GM23248 (cell line): ENCODE measurements at regions not wholly inside any gene's neighbourhood (a gene's known extent, or its start where the extent isn't known, plus 50 kb on each side); places are given as distances from the start of the nearest gene placed in this dataset.

Experiments
- DNase-seq: peaks from one replicate; pipeline ENCODE4 v3.0.0-alpha.2; 2015
- H2AFZ ChIP-seq: fragments of 200-600 bp; sonication (generic); 2 replicates; pipeline ENCODE4 v1.6.1; 2016; ENCODE audit warnings: antibody characterized with exemption
- H3F3A ChIP-seq: fragments of 200-600 bp; sonication (generic); 2 replicates; pipeline ENCODE4 v1.6.1; 2016; ENCODE audit warnings: mild to moderate bottlenecking, antibody characterized with exemption, mixed run types; ENCODE audit not compliant: insufficient read depth
- H3K27ac ChIP-seq: fragments of 200-600 bp; sonication (generic); 2 replicates; pipeline ENCODE4 v1.5.1; 2016; ENCODE audit warnings: mild to moderate bottlenecking
- H3K27me3 ChIP-seq: fragments of 200-600 bp; sonication (generic); replicated peaks from 2 replicates; pipeline ENCODE4 v1.6.1; 2016; ENCODE audit warnings: mild to moderate bottlenecking; ENCODE audit not compliant: insufficient read depth
- H3K36me3 ChIP-seq: fragments of 200-600 bp; sonication (generic); 2 replicates; pipeline ENCODE4 v1.6.1; 2016; ENCODE audit warnings: low read depth, mild to moderate bottlenecking
- H3K4me1 ChIP-seq: fragments of 200-600 bp; sonication (generic); 2 replicates; pipeline ENCODE4 v1.6.1; 2016; ENCODE audit warnings: mild to moderate bottlenecking; ENCODE audit not compliant: insufficient read depth
- H3K4me2 ChIP-seq: fragments of 200-600 bp; sonication (generic); one replicate; pipeline ENCODE4 v1.6.1; 2016; ENCODE audit warnings: mild to moderate bottlenecking; ENCODE audit not compliant: unreplicated experiment
- H3K4me3 ChIP-seq: fragments of 200-600 bp; sonication (generic); 2 replicates; pipeline ENCODE4 v1.5.1; 2016; ENCODE audit warnings: mild to moderate bottlenecking
- H3K79me2 ChIP-seq: fragments of 200-600 bp; sonication (generic); 2 replicates; pipeline ENCODE4 v1.6.1; 2016; ENCODE audit warnings: mild to moderate bottlenecking; ENCODE audit not compliant: insufficient read depth
- H3K9ac ChIP-seq: fragments of 200-600 bp; sonication (generic); 2 replicates; pipeline ENCODE4 v1.6.1; 2016; ENCODE audit warnings: mild to moderate bottlenecking
- H3K9me2 ChIP-seq: fragments of 200-600 bp; sonication (generic); 2 replicates; pipeline ENCODE4 v1.6.1; 2016; ENCODE audit warnings: mixed run types, mild to moderate bottlenecking, moderate library complexity; ENCODE audit not compliant: insufficient read depth
- H3K9me3 ChIP-seq: fragments of 200-600 bp; sonication (generic); one replicate; pipeline ENCODE4 v1.6.1; 2017; ENCODE audit warnings: low read depth
- H4K20me1 ChIP-seq: fragments of 200-600 bp; sonication (generic); 2 replicates; pipeline ENCODE4 v1.6.0; 2016; ENCODE audit not compliant: insufficient read depth
- EZH2 ChIP-seq: fragments of 200-600 bp; sonication (generic); IDR thresholded peaks from 2 replicates; pipeline ENCODE4 v1.6.1; 2018; ENCODE audit warnings: antibody characterized with exemption, mild to moderate bottlenecking; ENCODE audit not compliant: insufficient read depth, poor library complexity, severe bottlenecking
- EZH2phosphoT487 ChIP-seq: fragments of 200-600 bp; sonication (generic); IDR thresholded peaks from 2 replicates; pipeline ENCODE4 v1.6.1; 2018; ENCODE audit warnings: antibody characterized with exemption, moderate library complexity, mild to moderate bottlenecking, low read depth; ENCODE audit not compliant: insufficient read depth
- WGBS, 2 experiments: methylation state at CpG; one replicate each; pipeline ENCODE4 v1.1.6; 2015 to 2017; ENCODE audit warnings: low lambda C conversion rate in 2 of 2, low coverage in 1 of 2; ENCODE audit errors: missing lambda C conversion rate in 2 of 2; 5-methylcytosine and 5-hydroxymethylcytosine counted together
- in situ Hi-C: fragments of 300-500 bp; cut with MboI; formaldehyde crosslinking; loops from 2 replicates; pipeline ENCODE4 v1.15.0; 2020

DNA sequence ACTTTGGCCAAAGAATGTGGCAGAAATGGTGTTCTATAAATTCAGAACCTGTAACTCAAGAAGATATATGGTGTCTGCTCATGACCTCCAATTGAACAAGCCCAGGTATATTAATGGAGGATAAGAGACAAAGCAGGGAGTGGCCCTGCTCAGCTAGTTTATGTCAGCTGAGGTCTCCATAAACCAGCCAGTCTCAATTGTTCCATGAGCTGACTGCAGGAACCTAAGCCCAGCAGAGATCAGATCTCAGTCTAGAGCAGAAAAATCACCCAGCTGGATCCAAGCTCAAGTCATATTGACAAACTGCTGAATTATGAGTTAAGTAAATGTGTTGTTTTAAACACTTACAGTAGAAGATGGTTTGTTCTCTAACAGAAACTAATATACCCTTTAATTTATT lies 105.5 kb upstream of the SGCE start:
- TF ChIP-seq EZH2phosphoT487 (no peak), EZH2 (no peak)
- H3F3A ChIP-seq = no peaks in the 10 kb centered on the region
- H3K79me2 ChIP-seq = no peaks in the 10 kb centered on the region
- no peak overlapping the region for H3K27ac ChIP-seq
- no peaks in the 10 kb centered on the region for H3K9me3 ChIP-seq
- no peak overlapping the region for H3K4me2 ChIP-seq
- H3K4me1 ChIP-seq = no peaks in the 10 kb centered on the region
- H4K20me1 ChIP-seq = no peaks in the 10 kb centered on the region
- no peaks in the 10 kb centered on the region for H3K27me3 ChIP-seq
- no peaks in the 10 kb centered on the region for H3K36me3 ChIP-seq
- H3K9ac ChIP-seq = no peak overlapping the region
- in situ Hi-C loops = no loop called here
- no peak for DNase-seq
- H3K9me2 ChIP-seq = no peaks in the 10 kb centered on the region
- H2AFZ ChIP-seq = no peak overlapping the region
- no peak overlapping the region for H3K4me3 ChIP-seq

DNA sequence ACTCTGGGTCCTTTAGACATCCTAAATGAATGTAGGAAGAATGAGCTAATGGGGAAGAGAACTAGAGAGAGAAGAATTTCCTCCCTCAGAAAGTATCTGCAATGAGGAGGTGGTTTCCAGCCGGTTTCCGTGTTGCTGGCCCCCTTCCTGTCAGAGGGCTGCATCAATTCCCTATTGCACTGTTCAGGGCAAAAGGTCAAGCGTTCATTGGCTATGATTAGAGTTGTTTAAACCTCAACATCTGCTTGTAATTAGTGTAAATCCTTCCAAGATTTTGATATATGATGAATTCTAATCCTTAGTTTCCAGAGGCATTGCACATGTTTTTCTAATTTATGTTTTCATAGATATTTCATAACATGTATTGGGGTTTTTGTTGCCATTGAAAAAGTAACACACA lies 107.3 kb upstream of the SGCE start:
- Histone ChIP-seq H3K36me3 (no peaks in the 10 kb centered on the region), H3K4me2 (no peak overlapping the region), H3K9me2 (no peaks in the 10 kb centered on the region), H3F3A (no peaks in the 10 kb centered on the region), H3K4me1 (no peaks in the 10 kb centered on the region), H3K27ac (no peak overlapping the region), H3K9me3 (no peaks in the 10 kb centered on the region), H3K27me3 (no peaks in the 10 kb centered on the region), H2AFZ (no peak overlapping the region), H3K9ac (no peak overlapping the region), H4K20me1 (no peaks in the 10 kb centered on the region), H3K79me2 (no peaks in the 10 kb centered on the region), H3K4me3 (no peak overlapping the region)
- WGBS, 2 experiments = 0 to 8% methylated on average over 3 of the region's 3 CpGs
- DNase-seq = no peak
- in situ Hi-C loops = no loop called here
- no peak for TF ChIP-seq EZH2phosphoT487
- TF ChIP-seq EZH2 = no peak

DNA sequence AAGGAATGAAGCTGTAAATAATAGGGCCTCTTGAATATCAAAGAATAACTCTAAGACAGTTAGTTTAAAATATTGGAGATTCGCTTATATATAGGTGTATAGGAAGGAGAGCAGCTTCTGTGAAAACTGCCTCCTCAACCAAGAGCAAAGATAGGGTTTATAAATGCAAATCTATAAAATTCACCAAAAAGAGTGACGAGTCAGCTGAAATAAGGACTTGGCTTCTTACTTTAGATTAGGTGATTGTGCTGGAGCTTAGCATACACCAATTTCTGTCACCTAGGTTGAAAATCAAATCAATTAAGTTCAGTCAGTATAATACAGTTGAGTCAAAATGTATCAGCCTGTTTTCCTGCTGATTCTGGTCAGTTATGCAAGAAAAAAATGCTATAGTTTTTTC lies 113.8 kb upstream of the SGCE start:
- DNase-seq = no peak
- H3K27me3 ChIP-seq = 0 out of 2 replicates have a peak, but pooled peaks cover 5% of the 10 kb centered on the region
- H3K79me2 ChIP-seq = no peaks in the 10 kb centered on the region
- H3K4me1 ChIP-seq = no peaks in the 10 kb centered on the region
- in situ Hi-C loops = no loop called here
- TF ChIP-seq EZH2phosphoT487 (no peak), EZH2 (no peak)
- no peak overlapping the region for H3K9ac ChIP-seq
- no peaks in the 10 kb centered on the region for H4K20me1 ChIP-seq
- no peaks in the 10 kb centered on the region for H3K9me3 ChIP-seq
- no peaks in the 10 kb centered on the region for H3K36me3 ChIP-seq
- no peak overlapping the region for H3K4me3 ChIP-seq
- no peaks in the 10 kb centered on the region for H3F3A ChIP-seq
- no peak overlapping the region for H3K4me2 ChIP-seq
- no peak overlapping the region for H3K27ac ChIP-seq
- 33 to 43% methylated on average over 2 of the region's 2 CpGs for WGBS, 2 experiments
- H3K9me2 ChIP-seq = 0 out of 2 replicates have a peak, but pooled peaks cover 2% of the 10 kb centered on the region
- H2AFZ ChIP-seq = no peak overlapping the region

DNA sequence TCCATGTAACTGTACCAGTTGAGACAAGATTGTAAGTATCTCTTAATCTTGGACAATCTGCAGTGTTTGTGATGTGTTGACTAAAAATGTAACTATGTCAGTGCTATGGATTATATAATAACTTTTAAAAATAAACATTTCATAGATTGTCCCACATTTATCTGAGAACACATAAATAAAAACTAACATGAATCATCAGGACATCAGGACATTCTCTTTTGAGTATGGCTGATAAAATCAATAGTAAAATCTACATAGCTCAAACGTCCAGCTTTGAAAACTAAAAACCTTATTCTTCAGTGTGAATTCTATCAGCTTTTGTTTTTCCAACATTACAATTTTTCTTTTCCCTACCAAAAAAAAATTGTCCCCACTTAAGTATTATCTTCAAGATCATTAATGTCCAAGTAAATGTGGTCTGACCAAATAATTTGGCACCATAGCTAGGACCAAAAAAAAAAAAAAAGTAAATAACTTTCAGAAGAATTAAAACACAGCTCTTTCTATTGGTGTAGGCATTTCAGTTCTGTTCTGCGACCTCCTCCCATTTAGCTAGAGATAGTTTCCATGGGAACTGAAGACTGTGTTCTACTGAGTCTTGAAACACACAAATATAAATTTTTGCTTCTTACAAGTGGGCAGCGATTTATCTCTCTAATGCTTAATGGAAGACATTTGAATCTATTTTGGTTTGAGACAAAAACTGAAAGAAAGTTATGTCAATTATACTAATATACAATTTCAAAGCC lies 123.0 kb upstream of the SGCE start:
- Histone ChIP-seq H3K4me2 (no peak overlapping the region), H2AFZ (no peak overlapping the region), H3K9me2 (no peaks in the 10 kb centered on the region), H3K27ac (no peak overlapping the region), H3K9ac (no peak overlapping the region), H3F3A (no peaks in the 10 kb centered on the region), H3K4me3 (no peak overlapping the region), H3K4me1 (no peaks in the 10 kb centered on the region), H3K36me3 (no peaks in the 10 kb centered on the region), H3K79me2 (no peaks in the 10 kb centered on the region), H3K27me3 (no peaks in the 10 kb centered on the region; the same call in 1 of the 2 replicates), H3K9me3 (no peaks in the 10 kb centered on the region), H4K20me1 (no peaks in the 10 kb centered on the region)
- DNase-seq = no peak
- TF ChIP-seq EZH2 = no peak
- TF ChIP-seq EZH2phosphoT487 = no peak
- in situ Hi-C loops = no loop called here
- 23% methylated on average over 3 of the region's 3 CpGs for WGBS, 2 experiments
